ENCODE measurements at regions not wholly inside any gene's neighbourhood (a gene's known extent, or its start where the extent isn't known, plus 50 kb on each side); places are given as distances from the start of the nearest gene placed in this dataset.

GRCh38 chr7:116417593-116418345 is 81.8 kb upstream of the CAV2 start:
- DNase-seq (ENCODE audit: low spot score): no peak
- Histone ChIP-seq H3K9me3 (no peaks in the 10 kb centered on the region), H3K36me3 (no peaks in the 10 kb centered on the region), H3K27me3 (replicated peaks; ENCODE audit: insufficient read depth) (no peaks in the 10 kb centered on the region), H3K4me1 (ENCODE audit: control insufficient read depth in 1 of 2, low read depth in 2 of 2) (peaks cover 0 to 12% of the 10 kb centered on the region in 2 donors), H3K27ac (no peak overlapping the region), H3K4me3 (no peak overlapping the region)
- no peak for ATAC-seq (ENCODE audit: insufficient number of reproducible peaks, low FRiP score, low read depth)
- TF ChIP-seq, protein P1, sequence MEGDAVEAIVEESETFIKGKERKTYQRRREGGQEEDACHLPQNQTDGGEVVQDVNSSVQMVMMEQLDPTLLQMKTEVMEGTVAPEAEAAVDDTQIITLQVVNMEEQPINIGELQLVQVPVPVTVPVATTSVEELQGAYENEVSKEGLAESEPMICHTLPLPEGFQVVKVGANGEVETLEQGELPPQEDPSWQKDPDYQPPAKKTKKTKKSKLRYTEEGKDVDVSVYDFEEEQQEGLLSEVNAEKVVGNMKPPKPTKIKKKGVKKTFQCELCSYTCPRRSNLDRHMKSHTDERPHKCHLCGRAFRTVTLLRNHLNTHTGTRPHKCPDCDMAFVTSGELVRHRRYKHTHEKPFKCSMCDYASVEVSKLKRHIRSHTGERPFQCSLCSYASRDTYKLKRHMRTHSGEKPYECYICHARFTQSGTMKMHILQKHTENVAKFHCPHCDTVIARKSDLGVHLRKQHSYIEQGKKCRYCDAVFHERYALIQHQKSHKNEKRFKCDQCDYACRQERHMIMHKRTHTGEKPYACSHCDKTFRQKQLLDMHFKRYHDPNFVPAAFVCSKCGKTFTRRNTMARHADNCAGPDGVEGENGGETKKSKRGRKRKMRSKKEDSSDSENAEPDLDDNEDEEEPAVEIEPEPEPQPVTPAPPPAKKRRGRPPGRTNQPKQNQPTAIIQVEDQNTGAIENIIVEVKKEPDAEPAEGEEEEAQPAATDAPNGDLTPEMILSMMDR (IDR thresholded peaks at IDR 0.05): no peak

DNA sequence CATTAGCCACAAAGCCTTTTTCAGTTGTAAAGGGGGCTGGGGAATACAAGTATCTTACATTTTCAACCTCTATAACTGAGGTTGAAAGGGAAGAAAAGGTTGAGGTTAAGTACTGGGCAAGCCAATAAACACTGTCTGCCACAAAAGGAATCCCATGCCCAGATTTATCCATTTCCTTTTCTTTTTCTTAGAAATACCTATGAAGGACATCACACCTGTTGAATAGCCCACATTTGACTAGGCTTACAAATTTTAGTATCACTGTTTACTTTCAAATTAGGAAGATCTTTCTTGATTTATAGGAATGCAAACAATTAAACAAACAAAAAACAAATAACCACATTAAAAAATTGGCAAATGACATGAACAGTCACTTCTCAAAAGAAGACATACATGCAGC is 81.0 kb upstream of the CAV2 start:
- Histone ChIP-seq H3K27me3 (replicated peaks; ENCODE audit: insufficient read depth) (no peaks in the 10 kb centered on the region), H3K4me3 (no peak overlapping the region), H3K27ac (no peak overlapping the region), H3K9me3 (no peaks in the 10 kb centered on the region), H3K36me3 (no peaks in the 10 kb centered on the region), H3K4me1 (ENCODE audit: control insufficient read depth in 1 of 2, low read depth in 2 of 2) (peaks cover 0 to 15% of the 10 kb centered on the region in 2 donors)
- ATAC-seq (ENCODE audit: insufficient number of reproducible peaks, low FRiP score, low read depth) (no peak), DNase-seq (ENCODE audit: low spot score) (no peak)
- TF ChIP-seq, protein P1 (IDR thresholded peaks at IDR 0.05): no peak

DNA sequence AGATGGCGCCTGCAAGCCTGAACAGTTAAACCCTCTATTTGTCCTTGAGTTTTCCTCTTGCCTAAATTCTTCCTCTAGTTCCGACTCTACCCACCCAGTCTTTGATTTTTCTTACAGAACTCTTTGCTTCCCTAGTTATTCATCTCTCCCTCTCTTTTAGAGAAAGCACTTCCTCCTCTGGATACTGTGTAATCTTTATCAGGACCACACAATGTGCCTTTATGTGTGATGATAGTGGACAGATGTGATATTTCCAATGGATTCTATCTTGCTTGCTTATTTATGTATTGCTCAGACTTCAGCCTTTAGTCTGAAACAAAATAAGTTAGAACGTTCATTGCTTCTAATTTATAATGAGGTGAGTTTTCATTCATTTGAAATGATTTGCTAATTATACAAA is 79.5 kb upstream of the CAV2 start:
- TF ChIP-seq, protein P1 (IDR thresholded peaks at IDR 0.05): no peak
- ATAC-seq (ENCODE audit: insufficient number of reproducible peaks, low FRiP score, low read depth) (no peak), DNase-seq (ENCODE audit: low spot score) (no peak)
- H3K27ac ChIP-seq: no peak overlapping the region
- H3K4me1 ChIP-seq (ENCODE audit: control insufficient read depth in 1 of 2, low read depth in 2 of 2): peaks cover 6 to 26% of the 10 kb centered on the region in 2 donors
- no peaks in the 10 kb centered on the region for H3K9me3 ChIP-seq
- no peaks in the 10 kb centered on the region for H3K27me3 ChIP-seq (replicated peaks; ENCODE audit: insufficient read depth)
- H3K36me3 ChIP-seq: no peaks in the 10 kb centered on the region
- no peak overlapping the region for H3K4me3 ChIP-seq

GRCh38 chr7:116421298-116421697 is 78.2 kb upstream of the CAV2 start:
- Histone ChIP-seq H3K36me3 (no peaks in the 10 kb centered on the region), H3K4me3 (no peak overlapping the region), H3K9me3 (no peaks in the 10 kb centered on the region), H3K27ac (no peak overlapping the region), H3K4me1 (ENCODE audit: control insufficient read depth in 1 of 2, low read depth in 2 of 2) (peaks cover 6 to 34% of the 10 kb centered on the region in 2 donors), H3K27me3 (replicated peaks; ENCODE audit: insufficient read depth) (no peaks in the 10 kb centered on the region)
- ATAC-seq (ENCODE audit: insufficient number of reproducible peaks, low FRiP score, low read depth) (no peak), DNase-seq (ENCODE audit: low spot score) (no peak)
- TF ChIP-seq, protein P1 (IDR thresholded peaks at IDR 0.05): no peak

DNA sequence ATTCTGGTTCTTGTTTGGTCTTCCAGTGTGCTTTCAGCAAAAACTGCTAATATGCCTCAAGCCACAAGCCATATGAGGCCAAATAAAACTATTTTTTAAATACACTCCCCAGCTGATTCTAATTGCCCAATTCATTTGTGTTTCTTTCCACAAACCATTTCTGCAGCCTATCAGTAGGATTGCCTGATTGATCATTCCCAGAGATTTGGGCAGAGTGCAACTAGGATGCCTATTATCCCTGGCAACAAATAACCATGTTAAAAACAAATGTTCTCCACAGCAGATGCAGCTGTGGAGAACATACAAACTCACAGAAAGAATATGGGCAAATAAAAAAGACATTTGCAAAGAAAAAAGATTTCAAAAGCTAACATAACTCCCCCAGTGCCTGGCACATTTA is 76.9 kb upstream of the CAV2 start:
- no peak overlapping the region for H3K27ac ChIP-seq
- no peaks in the 10 kb centered on the region for H3K36me3 ChIP-seq
- H3K4me1 ChIP-seq (ENCODE audit: control insufficient read depth in 1 of 2, low read depth in 2 of 2): peaks cover 12 to 47% of the 10 kb centered on the region in 2 donors
- no peaks in the 10 kb centered on the region for H3K27me3 ChIP-seq (replicated peaks; ENCODE audit: insufficient read depth)
- H3K9me3 ChIP-seq: no peaks in the 10 kb centered on the region
- H3K4me3 ChIP-seq: no peak overlapping the region
- DNase-seq (ENCODE audit: low spot score) (no peak), ATAC-seq (ENCODE audit: insufficient number of reproducible peaks, low FRiP score, low read depth) (no peak)
- TF ChIP-seq, protein P1 (IDR thresholded peaks at IDR 0.05): no peak
